B cell (primary cell): ENCODE measurements at regions not wholly inside any gene's neighbourhood (a gene's known extent, or its start where the extent isn't known, plus 50 kb on each side); places are given as distances from the start of the nearest gene placed in this dataset.
"Not testable (repeated sequence)": the region's sequence is repeated elsewhere in the genome, so short reads cannot be mapped to it uniquely, and the experiment has no call there.

Experiments
- EZH2 ChIP-seq: IDR thresholded peaks from 2 replicates; pipeline ENCODE4 v1.6.1; 2012; ENCODE audit warnings: borderline replicate concordance, low read depth, mild to moderate bottlenecking, moderate library complexity, low read length; ENCODE audit not compliant: insufficient read depth, poor library complexity, severe bottlenecking
- TF ChIP-seq, protein P1 (sequence below): fragments of 200-600 bp; IDR thresholded peaks from one replicate; pipeline ENCODE4 v1.8.0; 2022; ENCODE audit warnings: antibody characterized with exemption, mild to moderate bottlenecking

DNA sequence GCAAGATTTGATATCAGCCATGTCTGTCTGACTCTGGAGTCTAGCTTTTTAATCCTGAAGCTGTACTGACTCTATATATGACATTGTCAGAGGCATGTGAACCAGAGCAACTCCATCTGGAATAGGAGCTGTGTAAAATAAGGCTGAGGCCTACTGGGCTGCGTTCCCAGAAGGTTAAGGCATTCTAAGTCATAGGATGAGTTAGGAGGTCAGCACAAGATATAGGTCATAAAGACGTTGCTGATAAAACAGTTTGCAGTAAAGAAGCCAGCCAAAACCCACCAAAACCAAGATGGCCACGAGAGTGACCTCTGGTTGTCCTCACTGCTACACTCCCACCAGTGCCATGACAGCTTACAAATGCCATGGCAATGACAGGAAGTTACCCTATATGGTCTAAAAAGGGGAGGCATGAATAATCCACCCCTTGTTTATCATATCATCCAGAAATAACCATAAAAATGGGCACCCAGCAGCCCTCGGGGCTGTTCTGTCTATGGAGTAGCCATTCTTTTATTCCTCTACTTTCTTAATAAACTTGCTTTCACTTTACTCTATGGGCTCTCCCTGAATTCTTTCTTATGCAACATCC lies 172.7 kb upstream of the KRR1 start:
- TF ChIP-seq, protein P1, sequence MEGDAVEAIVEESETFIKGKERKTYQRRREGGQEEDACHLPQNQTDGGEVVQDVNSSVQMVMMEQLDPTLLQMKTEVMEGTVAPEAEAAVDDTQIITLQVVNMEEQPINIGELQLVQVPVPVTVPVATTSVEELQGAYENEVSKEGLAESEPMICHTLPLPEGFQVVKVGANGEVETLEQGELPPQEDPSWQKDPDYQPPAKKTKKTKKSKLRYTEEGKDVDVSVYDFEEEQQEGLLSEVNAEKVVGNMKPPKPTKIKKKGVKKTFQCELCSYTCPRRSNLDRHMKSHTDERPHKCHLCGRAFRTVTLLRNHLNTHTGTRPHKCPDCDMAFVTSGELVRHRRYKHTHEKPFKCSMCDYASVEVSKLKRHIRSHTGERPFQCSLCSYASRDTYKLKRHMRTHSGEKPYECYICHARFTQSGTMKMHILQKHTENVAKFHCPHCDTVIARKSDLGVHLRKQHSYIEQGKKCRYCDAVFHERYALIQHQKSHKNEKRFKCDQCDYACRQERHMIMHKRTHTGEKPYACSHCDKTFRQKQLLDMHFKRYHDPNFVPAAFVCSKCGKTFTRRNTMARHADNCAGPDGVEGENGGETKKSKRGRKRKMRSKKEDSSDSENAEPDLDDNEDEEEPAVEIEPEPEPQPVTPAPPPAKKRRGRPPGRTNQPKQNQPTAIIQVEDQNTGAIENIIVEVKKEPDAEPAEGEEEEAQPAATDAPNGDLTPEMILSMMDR: not testable (repeated sequence)
- not testable (repeated sequence) for TF ChIP-seq EZH2
